ENCODE measurements at regions not wholly inside any gene's neighbourhood (a gene's known extent, or its start where the extent isn't known, plus 50 kb on each side); places are given as distances from the start of the nearest gene placed in this dataset.
A peak's percentile ranks its signal among the peaks of the same experiment; 100 is the strongest.

DNA sequence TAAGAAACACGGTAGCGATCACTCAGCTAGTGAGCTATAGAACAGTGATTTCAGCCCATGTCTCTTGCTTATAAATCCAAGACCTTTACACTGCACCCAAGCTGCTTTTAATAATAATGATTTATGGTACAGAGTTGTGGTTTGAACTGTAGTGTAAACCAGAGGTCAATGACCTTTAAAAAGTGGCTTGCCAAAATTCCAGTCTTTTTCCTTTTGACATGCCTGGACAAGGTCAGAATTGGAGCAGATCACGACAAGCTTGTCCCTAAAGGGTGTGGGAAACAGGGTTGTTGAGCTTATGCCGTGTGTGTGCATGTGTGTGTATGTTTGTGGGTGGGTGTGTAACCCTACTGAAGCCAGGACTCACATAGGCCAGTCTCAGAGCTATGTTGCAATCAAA lies 225.3 kb upstream of the CLINT1 start:
- no peak for DNase-seq

DNA sequence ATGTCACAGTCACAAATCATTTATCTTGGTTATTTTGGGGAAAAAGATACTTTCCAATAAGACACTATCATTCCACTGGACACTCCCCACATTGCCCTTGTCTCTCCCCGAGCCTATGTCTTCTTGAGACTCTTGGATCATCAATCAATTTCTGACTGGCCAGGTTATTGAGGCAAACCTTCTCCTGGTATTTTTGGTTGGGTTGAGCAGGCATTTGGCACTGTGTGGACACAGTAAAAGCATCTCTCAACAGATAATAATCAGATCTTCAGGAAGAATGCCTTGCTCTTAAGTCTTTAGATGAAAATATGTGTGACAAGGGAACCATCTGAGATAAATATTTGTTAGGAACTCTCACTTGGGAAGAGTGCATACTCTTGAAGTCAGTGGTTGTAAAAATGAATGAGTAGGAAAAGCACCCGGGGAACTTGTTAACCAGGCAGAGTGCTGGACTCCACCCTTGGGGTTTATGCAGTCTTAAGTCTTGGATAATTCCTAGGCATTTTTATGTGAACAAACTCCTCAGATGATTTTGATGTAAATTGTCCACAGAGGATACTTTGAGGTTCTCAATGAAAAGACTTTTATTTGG lies 223.8 kb upstream of the CLINT1 start:
- no peak for DNase-seq

GRCh38 chr5:158080112-158080511 lies 221.2 kb upstream of the CLINT1 start:
- DNase-seq = no peak

GRCh38 chr5:158079097-158079496 lies 220.2 kb upstream of the CLINT1 start:
- DNase-seq = no peak

DNA sequence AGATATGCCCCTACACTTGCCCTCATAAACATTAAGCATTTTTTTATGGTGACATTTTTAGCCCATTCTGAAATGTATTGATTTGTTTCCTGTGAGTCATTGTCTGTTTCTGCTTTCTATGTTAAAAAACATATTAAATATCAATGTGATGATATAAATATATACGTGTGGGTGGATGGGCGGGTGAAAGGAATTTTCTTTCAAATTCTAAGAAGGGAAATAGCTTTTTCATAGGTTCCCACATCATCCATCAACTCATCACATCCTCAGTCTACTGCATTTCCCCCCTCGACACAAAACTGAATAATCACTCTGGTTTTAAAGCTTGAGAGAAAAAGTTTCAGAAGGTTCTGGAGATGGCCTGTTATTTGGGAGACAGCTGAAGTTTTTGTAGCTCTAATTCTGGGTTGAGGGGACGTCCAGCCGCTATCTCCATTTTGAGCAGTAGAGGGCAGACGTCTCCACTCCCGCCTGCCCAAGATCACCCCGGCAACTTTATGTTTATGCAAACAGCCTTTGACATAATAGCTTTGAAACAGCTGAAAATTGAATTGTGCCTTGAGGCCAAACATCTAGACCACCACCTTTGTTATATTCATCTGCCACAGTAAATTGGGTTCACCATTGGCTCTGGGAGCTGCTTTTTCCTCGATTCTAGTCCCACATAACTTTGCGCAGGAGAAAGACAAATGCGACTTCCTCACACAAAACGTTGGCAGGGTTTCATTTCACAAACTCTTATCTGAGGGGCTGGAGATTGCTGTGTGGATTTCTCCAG lies 216.2 kb upstream of the CLINT1 start:
- DNase-seq = peak; percentile 22 to 54

DNA sequence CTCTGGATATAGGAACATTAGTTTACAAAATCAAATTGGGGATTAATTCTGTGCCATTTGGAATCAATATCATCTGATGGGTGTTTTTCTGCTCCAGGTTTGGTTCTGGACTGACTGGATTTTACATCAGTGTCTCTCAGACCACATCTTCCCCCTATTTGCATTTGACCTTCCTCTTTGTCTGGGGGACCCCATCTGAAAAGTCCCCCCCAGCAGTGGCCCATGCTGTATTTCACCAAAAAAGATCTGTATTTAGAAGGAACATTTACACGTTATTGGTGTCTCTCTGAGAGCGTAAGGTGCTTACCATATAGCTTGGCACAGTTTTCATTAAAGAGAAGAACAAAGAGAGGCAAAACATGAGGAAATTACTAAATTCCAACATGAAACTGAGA lies 215.6 kb upstream of the CLINT1 start:
- no peak for DNase-seq

DNA sequence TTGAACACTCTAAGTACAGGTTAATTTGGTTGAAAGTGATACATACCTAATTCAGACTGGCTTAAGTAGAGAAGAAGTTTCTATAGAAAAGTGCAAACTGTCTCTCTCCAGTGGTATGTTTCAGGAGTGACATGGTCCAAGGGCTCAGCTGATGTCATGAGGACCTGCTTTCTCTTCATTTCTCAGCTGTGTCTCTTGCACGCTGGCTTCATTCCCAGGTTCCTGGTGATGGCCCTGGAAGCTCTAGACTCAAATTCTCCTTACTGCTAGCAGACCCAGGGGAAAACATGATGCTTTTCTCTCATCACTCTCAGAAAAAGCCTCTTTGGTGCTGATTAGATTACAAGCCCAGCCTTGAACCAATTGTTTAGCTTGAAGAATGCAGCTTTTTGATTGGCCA lies 211.9 kb upstream of the CLINT1 start:
- DNase-seq = no peak

DNA sequence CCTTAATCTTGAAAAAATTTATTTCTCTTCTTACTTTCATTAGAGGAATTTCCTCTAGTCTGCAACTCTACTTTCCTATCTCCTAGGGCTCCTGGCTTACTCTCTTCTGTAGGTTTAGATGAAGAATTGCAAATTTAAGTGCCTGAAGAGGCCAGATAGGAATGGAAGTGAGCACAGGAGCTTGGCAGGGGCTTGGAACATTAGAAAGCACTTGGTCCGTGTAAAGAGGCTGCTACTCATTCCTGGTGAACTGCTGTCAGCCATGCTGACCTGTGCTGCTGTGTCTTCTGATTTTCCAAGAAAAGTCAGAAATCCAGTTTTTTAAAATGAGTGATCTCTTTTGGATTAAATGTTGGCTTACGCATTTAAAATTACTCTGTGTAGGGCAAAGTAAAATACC lies 210.9 kb upstream of the CLINT1 start:
- DNase-seq = no peak

DNA sequence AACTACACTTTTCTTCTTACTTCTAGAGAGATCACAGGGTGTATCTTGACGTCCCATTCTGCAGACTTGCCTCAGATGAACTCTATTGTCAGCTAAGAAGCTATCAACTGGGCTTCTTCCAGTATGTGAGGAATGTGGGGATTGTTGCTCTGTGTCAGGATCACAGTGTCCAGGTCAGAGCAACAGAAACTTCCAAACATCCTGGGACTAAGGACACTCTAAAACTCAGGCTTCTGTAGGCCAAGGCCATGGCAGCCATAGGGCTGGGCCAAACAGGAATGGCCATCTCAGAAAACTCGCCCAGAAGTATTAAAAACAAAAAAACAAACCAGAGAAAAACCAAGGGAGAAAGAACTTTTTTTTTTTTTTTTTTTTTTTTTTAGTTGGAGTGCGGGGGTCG lies 210.0 kb upstream of the CLINT1 start:
- DNase-seq = no peak

GRCh38 chr5:158066076-158066475 lies 207.1 kb upstream of the CLINT1 start:
- DNase-seq = no peak

- DNase-seq = no peak
Measured at GRCh38 chr5:158064334-158065123, 205.6 kb upstream of the CLINT1 start.

- DNase-seq = no peak
Measured at GRCh38 chr5:158063052-158063451, 204.1 kb upstream of the CLINT1 start.

GRCh38 chr5:158061451-158061850 lies 202.5 kb upstream of the CLINT1 start:
- no peak for DNase-seq

DNA sequence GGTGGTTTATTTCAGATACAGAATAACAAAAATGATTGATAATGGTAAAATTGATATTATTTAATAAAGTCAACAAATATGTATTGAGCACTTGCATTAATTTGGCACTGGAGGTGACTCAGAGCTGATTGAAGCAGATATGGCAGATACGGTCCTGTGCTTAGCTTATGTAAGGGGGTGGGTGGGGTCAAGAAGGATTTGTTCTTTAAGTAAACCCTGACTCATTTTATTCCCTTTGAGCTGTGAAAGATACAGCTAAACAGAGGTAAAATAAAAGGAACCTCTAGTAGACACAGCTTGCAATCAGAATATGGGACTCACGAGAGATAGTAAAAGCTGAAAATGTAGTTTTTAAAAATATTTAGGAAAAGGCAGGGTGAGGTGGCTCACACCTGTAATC lies 201.3 kb upstream of the CLINT1 start:
- no peak for DNase-seq

DNA sequence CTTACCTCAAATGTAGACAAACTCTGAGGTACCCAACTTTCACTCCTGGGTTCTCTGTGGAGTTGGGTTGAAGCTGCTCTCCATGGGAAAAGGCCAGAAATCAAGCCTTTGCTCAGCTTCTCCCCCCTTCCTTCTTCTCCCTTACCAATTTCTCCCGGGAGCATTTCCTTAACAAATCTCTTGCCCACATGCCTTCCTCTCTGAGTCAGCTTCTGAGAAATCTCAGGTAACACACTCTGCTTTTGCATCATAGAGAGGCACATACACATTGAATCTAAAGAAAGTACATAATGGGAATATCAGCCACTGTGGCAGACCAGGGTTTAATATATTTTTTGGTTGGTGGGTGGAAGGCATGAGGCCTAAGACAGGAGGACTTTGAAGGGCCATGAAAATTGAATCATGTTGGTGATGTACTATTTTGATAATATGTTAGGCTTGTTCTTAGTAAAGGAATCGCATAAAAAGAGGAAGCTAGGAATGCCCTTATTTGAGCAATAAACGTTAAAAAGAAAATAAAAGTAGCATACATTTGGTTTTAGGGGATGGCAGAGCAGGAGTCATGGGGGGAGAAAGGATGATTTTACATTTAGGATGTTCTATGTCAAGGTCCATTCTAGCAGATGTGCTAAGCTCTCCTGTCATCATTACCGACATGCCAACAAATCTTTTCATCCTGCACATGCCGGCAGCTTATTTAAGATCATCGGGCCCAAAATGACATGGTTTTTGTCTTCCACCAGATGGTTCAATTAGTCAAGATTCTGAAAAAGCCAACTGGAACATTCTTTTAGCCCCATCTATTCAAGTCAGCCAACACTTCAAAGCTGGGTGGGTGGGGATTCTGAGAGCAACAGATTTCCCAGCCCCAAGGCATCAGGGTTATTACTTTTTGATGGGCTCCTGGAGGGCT lies 199.5 kb upstream of the CLINT1 start:
- peak in 1 of 2 experiments; percentile 39 for DNase-seq

DNA sequence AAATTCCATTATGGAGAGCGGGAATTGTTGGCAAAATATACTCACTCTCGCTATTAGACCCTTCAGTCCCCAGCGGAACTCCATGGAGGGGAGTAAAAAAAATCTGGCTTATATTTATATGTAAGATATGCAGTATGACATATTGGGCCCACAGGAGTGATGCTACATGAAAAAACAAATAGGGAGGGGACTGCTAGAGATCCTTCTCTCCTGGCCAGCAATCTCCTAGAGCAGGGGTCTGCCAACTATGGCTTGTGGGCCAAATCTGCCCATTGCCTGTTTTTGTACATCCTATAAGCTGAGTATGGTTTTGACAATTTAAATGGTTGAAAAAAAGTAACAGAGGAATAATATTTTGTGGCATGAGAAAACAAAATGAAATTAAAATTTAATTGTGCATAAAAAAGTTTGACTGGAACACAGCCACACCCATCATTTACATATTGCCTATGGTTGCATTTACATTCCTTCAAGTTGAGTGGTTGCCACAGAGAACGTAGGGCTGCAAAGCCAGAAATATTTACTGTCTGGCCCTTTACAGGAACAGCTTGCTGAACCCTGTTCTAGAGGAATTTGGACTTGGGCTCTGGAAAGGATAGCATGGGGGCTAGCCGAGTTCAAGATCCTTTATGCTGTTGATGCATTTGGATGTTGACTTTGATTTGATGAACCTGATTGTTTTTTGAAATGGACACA lies 197.3 kb upstream of the CLINT1 start:
- DNase-seq = no peak

GRCh38 chr5:158055111-158055501 lies 196.2 kb upstream of the CLINT1 start:
- DNase-seq = no peak

GRCh38 chr5:158054223-158055110 lies 195.5 kb upstream of the CLINT1 start:
- no peak for DNase-seq

DNA sequence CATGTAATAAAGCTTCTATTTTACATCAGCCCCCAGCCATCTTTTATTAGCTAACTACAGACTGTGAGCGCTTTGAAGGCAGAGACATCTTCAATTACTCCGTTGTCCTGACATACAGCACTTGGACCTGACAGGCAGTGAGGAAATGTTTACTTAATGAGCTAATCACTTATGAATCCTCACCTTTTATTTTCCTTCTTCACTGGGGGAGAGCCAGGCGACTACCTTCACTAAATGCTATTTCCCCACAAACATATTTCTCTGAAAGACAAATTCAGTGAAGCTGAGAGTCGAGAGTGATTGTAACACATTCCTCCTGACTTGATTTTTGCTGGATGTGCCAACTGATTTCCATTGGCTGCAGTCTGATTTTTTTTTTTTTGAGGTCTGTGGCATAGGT lies 192.1 kb upstream of the CLINT1 start:
- DNase-seq = no peak

DNA sequence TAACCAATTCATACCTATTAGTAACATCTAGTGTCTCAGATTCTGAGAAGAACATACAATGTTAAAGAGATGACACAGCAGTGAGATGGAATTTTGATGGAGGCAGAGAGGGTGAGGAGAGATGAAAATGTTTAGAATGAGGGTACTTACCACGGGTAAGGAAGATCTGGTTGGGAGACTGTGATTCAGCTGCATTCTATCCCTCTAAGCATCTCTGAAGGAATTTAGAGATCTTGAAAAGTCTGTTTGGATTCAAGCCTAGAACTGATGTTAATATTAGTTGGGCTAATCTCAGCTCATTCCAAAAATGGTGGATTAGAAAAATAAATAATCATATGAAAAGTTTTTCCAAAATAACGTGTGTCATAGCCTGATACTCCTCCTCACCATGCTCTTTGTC lies 191.5 kb upstream of the CLINT1 start:
- no peak for DNase-seq

DNA sequence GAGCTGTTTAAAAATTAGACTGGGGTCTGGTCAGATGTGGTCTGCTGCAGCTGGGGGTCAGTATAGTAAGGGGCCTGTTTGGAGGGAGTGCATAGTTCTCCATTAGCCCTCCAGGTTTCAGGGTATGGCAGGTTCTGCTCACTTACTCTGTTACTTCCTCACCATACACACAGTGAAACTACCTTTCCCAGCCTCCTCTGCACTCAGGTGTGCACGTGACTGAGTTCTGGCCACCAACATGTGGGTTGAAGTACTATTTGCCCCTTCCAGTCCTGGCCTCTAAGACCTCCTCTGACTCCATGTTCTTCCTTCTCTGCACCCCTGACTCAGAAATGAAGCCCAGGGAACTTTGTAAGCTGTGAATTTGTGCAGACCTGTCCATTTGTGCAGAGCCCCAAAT lies 190.5 kb upstream of the CLINT1 start:
- DNase-seq = no peak

Measured in NCI-H446 (cell line).